OCI-LY1 (cell line): ENCODE measurements at regions not wholly inside any gene's neighbourhood (a gene's known extent, or its start where the extent isn't known, plus 50 kb on each side); places are given as distances from the start of the nearest gene placed in this dataset.

ENCODE experiments used
- EZH2 ChIP-seq: fragments of 200-600 bp; sonication (generic), shearing (Covaris generic); IDR thresholded peaks from 2 replicates; pipeline ENCODE4 v1.8.0; 2017; ENCODE audit warnings: borderline replicate concordance, mixed run types, mild to moderate bottlenecking, antibody characterized with exemption, low read length, moderate library complexity, mixed read lengths
- TF ChIP-seq, protein P1 (sequence below): fragments of 200-600 bp; sonication (generic), shearing (Covaris generic); IDR thresholded peaks from 2 replicates; pipeline ENCODE4 v1.5.1; 2017; ENCODE audit warnings: mild to moderate bottlenecking, antibody characterized with exemption, low read length, moderate library complexity, mixed read lengths

GRCh38 chr1:177794376-177794991 is 175.4 kb downstream of the SEC16B start:
- TF ChIP-seq, protein P1, sequence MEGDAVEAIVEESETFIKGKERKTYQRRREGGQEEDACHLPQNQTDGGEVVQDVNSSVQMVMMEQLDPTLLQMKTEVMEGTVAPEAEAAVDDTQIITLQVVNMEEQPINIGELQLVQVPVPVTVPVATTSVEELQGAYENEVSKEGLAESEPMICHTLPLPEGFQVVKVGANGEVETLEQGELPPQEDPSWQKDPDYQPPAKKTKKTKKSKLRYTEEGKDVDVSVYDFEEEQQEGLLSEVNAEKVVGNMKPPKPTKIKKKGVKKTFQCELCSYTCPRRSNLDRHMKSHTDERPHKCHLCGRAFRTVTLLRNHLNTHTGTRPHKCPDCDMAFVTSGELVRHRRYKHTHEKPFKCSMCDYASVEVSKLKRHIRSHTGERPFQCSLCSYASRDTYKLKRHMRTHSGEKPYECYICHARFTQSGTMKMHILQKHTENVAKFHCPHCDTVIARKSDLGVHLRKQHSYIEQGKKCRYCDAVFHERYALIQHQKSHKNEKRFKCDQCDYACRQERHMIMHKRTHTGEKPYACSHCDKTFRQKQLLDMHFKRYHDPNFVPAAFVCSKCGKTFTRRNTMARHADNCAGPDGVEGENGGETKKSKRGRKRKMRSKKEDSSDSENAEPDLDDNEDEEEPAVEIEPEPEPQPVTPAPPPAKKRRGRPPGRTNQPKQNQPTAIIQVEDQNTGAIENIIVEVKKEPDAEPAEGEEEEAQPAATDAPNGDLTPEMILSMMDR = no peak
- TF ChIP-seq EZH2 = no peak
